Superior temporal gyrus (tissue), 1 donor: ENCODE measurements at regions not wholly inside any gene's neighbourhood (a gene's known extent, or its start where the extent isn't known, plus 50 kb on each side); places are given as distances from the start of the nearest gene placed in this dataset.

Experiments used
- DNase-seq: peaks from one replicate; pipeline ENCODE4 v3.0.0-alpha.2; 2016; ENCODE audit errors: extremely low spot score

GRCh38 chr2:239575931-239576445, 175.2 kb upstream of the HDAC4 start:
- DNase-seq = no peak

GRCh38 chr2:239574434-239575156, 173.8 kb upstream of the HDAC4 start:
- DNase-seq = no peak

GRCh38 chr2:239574054-239574433, 173.2 kb upstream of the HDAC4 start:
- no peak for DNase-seq

GRCh38 chr2:239570971-239571520, 170.2 kb upstream of the HDAC4 start:
- no peak for DNase-seq

GRCh38 chr2:239570216-239570925, 169.6 kb upstream of the HDAC4 start:
- no peak for DNase-seq

- DNase-seq = peak; percentile 28
Measured at GRCh38 chr2:239569401-239570090, 168.7 kb upstream of the HDAC4 start.

- no peak for DNase-seq
Measured at GRCh38 chr2:239568601-239569000, 167.8 kb upstream of the HDAC4 start.

- DNase-seq = no peak
Measured at GRCh38 chr2:239567786-239568185, 167.0 kb upstream of the HDAC4 start.

- DNase-seq = no peak
Measured at GRCh38 chr2:239566995-239567568, 166.3 kb upstream of the HDAC4 start.

GRCh38 chr2:239566162-239566994, 165.6 kb upstream of the HDAC4 start:
- DNase-seq = no peak

GRCh38 chr2:239564587-239564986, 163.8 kb upstream of the HDAC4 start:
- no peak for DNase-seq

GRCh38 chr2:239563561-239563960, 162.7 kb upstream of the HDAC4 start:
- no peak for DNase-seq

GRCh38 chr2:239561446-239562001, 160.7 kb upstream of the HDAC4 start:
- DNase-seq = no peak

- no peak for DNase-seq
Measured at GRCh38 chr2:239559417-239560261, 158.8 kb upstream of the HDAC4 start.

GRCh38 chr2:239558661-239559060, 157.8 kb upstream of the HDAC4 start:
- no peak for DNase-seq

GRCh38 chr2:239557516-239557915, 156.7 kb upstream of the HDAC4 start:
- DNase-seq = no peak

GRCh38 chr2:239555571-239555905, 154.7 kb upstream of the HDAC4 start:
- no peak for DNase-seq

GRCh38 chr2:239554766-239555570, 154.1 kb upstream of the HDAC4 start:
- DNase-seq = no peak

GRCh38 chr2:239553376-239554000, 152.7 kb upstream of the HDAC4 start:
- DNase-seq = no peak
